ENCODE measurements at regions not wholly inside any gene's neighbourhood (a gene's known extent, or its start where the extent isn't known, plus 50 kb on each side); places are given as distances from the start of the nearest gene placed in this dataset.

DNA sequence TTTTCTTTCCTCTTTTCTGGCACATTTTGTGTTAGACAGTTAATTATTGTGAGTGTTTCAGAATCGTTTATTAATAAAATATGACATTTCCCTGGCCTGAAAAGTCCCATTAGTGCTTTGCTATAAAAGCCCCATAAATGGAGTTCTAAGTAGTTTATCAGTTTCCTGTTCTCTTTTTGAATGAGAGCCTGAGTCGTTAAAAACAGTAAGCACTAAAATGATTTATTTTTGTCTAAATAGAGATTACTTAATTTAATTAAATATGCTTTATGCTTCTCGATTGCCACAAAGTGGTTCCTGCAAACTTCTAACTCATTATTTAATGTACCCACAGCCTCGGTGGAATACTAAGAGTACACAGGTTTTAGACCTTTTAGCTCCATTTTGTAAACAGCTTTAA is 577.9 kb downstream of the C6orf118 start:
- no peak for TF ChIP-seq EZH2phosphoT487 (conservative IDR thresholded peaks at IDR 0.05; ENCODE audit: low read length)
- TF ChIP-seq, protein P1, sequence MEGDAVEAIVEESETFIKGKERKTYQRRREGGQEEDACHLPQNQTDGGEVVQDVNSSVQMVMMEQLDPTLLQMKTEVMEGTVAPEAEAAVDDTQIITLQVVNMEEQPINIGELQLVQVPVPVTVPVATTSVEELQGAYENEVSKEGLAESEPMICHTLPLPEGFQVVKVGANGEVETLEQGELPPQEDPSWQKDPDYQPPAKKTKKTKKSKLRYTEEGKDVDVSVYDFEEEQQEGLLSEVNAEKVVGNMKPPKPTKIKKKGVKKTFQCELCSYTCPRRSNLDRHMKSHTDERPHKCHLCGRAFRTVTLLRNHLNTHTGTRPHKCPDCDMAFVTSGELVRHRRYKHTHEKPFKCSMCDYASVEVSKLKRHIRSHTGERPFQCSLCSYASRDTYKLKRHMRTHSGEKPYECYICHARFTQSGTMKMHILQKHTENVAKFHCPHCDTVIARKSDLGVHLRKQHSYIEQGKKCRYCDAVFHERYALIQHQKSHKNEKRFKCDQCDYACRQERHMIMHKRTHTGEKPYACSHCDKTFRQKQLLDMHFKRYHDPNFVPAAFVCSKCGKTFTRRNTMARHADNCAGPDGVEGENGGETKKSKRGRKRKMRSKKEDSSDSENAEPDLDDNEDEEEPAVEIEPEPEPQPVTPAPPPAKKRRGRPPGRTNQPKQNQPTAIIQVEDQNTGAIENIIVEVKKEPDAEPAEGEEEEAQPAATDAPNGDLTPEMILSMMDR (IDR thresholded peaks at IDR 0.05; ENCODE audit: insufficient read depth, low read length, poor library complexity, severe bottlenecking), result no peak
